ENCODE measurements at regions not wholly inside any gene's neighbourhood (a gene's known extent, or its start where the extent isn't known, plus 50 kb on each side); places are given as distances from the start of the nearest gene placed in this dataset.

GRCh38 chr5:68482199-68482598 lies 266.6 kb downstream of the PIK3R1 start:
- no peak overlapping the region for H3K4me2 ChIP-seq
- no peaks in the 10 kb centered on the region for H4K20me1 ChIP-seq
- H3K27ac ChIP-seq, result no peak overlapping the region
- H3K9me3 ChIP-seq (replicated peaks in 1 of 11), result peaks cover under 1 to 8% (median 4%) of the 10 kb centered on the region in 11 experiments; a peak in 19 of 22 replicates
- no peaks in the 10 kb centered on the region for H3K36me3 ChIP-seq
- no peak overlapping the region for H3K4me3 ChIP-seq
- no peak overlapping the region for H3K9ac ChIP-seq
- peaks cover 0 to 13% (median 9%) of the 10 kb centered on the region in 10 experiments; a peak in 7 of 20 replicates for H3K4me1 ChIP-seq
- no peak for TF ChIP-seq Cebpa-rat (IDR thresholded peaks at IDR 0.05)
- H3K27me3 ChIP-seq, result no peaks in the 10 kb centered on the region

DNA sequence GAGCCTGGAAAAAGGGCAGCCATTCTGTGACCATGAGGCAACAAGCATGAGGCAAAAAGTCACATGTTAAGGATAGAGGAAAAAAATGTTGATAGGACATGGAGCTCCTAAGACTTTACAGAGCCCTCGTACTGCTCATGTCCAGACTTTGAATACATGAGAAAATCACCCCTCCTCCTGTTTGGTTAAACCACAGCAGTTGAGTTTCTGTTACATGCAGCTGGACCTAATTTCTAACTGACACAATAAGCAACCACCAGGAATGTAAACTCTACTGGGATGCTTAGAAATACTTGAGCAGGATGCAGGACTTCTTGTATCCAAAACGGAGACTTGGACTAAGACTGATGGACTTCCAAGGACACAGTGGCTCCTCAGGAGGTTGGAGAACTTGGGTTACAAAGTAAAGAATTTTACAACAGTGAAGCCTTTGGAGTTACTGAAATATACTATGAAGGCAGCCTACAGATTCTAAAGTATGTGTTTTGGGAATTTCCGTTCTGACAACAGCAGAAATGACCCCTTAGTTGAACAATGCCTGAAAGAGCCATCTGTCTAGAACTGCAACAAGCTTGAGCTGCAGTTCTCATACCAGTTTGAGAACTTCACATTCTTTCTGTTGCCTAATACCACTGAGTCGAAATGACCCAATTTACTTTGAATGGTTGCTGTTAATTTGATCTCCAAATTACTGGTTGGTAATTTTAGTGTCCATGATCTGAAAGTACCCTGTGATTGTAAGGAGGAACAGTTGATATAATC lies 268.9 kb downstream of the PIK3R1 start:
- no peak overlapping the region for H3K27ac ChIP-seq
- peaks cover 0 to 13% (median 9%) of the 10 kb centered on the region in 10 experiments; a peak in 7 of 20 replicates for H3K4me1 ChIP-seq

GRCh38 chr5:68489556-68489955 lies 274.0 kb downstream of the PIK3R1 start:
- H3K9me3 ChIP-seq (replicated peaks in 1 of 11), result peaks cover 14 to 29% (median 21%) of the 10 kb centered on the region in 11 experiments; a peak in 21 of 22 replicates
- no peaks in the 10 kb centered on the region for H4K20me1 ChIP-seq
- H3K4me1 ChIP-seq, result peaks cover 0 to 11% (median 6%) of the 10 kb centered on the region in 10 experiments; a peak in 10 of 20 replicates
- no peak overlapping the region for H3K4me3 ChIP-seq
- no peaks in the 10 kb centered on the region for H3K27me3 ChIP-seq
- no peak overlapping the region for H3K4me2 ChIP-seq
- no peak overlapping the region for H3K27ac ChIP-seq
- TF ChIP-seq Cebpa-rat (IDR thresholded peaks at IDR 0.05), result no peak
- no peaks in the 10 kb centered on the region for H3K36me3 ChIP-seq
- no peak overlapping the region for H3K9ac ChIP-seq

More for the DNA sequence above, 268.9 kb downstream of the PIK3R1 start:
- Histone ChIP-seq H3K36me3 (no peaks in the 10 kb centered on the region), H3K4me2 (peak overlapping the region in 1 of 11 experiments; percentile 46; a peak in 1 of 22 replicates), H3K4me3 (no peak overlapping the region), H3K9me3 (replicated peaks in 1 of 11) (peaks cover 14 to 29% (median 21%) of the 10 kb centered on the region in 11 experiments; a peak in 21 of 22 replicates), H3K9ac (no peak overlapping the region), H4K20me1 (no peaks in the 10 kb centered on the region), H3K27me3 (no peaks in the 10 kb centered on the region)
- no peak for TF ChIP-seq Cebpa-rat (IDR thresholded peaks at IDR 0.05)

DNA sequence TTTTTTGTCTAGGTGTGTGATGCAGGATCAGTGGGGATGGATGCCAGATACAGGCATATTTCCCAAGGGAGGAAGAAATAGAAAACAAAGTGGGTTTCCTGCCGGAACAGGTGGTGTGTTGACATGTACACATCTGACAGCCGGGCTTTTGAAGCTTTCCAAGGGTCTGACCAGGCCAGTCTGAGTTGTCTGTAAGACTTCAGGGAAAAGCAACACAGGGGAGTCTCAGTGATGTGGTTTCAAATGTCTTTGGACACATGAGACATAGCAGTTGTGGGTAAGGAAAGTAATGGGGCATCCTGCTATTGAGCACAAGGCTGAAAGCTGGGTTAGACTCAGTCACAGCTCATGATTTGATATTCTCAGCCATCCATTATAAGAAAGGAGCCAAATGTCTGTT lies 274.9 kb downstream of the PIK3R1 start:
- H3K27ac ChIP-seq, result no peak overlapping the region
- TF ChIP-seq Cebpa-rat (IDR thresholded peaks at IDR 0.05), result no peak
- H3K4me2 ChIP-seq, result peak overlapping the region in 8 of 11 experiments; percentile 4 to 47 (median 27); a peak in 11 of 22 replicates
- peaks cover 0 to 11% (median 6%) of the 10 kb centered on the region in 10 experiments; a peak in 10 of 20 replicates for H3K4me1 ChIP-seq
- H3K9ac ChIP-seq, result no peak overlapping the region
- H3K9me3 ChIP-seq (replicated peaks in 1 of 11), result peaks cover 15 to 33% (median 21%) of the 10 kb centered on the region in 11 experiments; a peak in 21 of 22 replicates
- H3K4me3 ChIP-seq, result no peak overlapping the region
- H3K36me3 ChIP-seq, result no peaks in the 10 kb centered on the region
- H4K20me1 ChIP-seq, result no peaks in the 10 kb centered on the region
- no peaks in the 10 kb centered on the region for H3K27me3 ChIP-seq

DNA sequence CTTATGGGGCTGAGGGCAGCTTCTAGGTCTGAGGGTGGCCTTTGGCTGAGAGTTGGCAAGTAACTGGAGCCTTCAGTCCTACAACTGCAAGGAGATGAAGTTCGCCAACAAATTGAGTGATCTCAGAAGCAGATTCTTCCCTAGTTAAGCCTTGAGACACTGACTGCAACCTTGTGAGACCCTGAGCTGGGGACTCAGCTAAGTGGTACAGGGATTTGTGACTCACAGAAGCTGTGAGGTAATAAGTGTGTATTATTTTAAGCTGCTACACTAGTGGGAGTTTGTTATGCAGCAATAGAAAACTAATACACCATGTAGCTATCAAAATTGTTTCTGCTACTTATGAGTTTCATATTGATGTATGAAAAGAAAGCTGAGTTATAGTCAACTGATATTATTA lies 279.2 kb downstream of the PIK3R1 start:
- H3K4me3 ChIP-seq, result no peak overlapping the region
- H3K27me3 ChIP-seq, result no peaks in the 10 kb centered on the region
- H3K9ac ChIP-seq, result no peak overlapping the region
- H3K27ac ChIP-seq, result no peak overlapping the region
- H3K36me3 ChIP-seq, result peaks cover 0 to 6% (median 0%) of the 10 kb centered on the region in 11 experiments; a peak in 2 of 22 replicates
- no peaks in the 10 kb centered on the region for H4K20me1 ChIP-seq
- peaks cover 36 to 47% (median 44%) of the 10 kb centered on the region in 11 experiments for H3K9me3 ChIP-seq (replicated peaks in 1 of 11)
- no peak overlapping the region for H3K4me2 ChIP-seq
- peaks cover 0 to 11% (median 6%) of the 10 kb centered on the region in 10 experiments; a peak in 10 of 20 replicates for H3K4me1 ChIP-seq
- no peak for TF ChIP-seq Cebpa-rat (IDR thresholded peaks at IDR 0.05)

- Histone ChIP-seq H3K36me3 (peaks cover 0 to 6% (median 0%) of the 10 kb centered on the region in 11 experiments; a peak in 2 of 22 replicates), H3K27ac (no peak overlapping the region), H3K4me1 (no peaks in the 10 kb centered on the region), H3K9ac (no peak overlapping the region), H3K27me3 (no peaks in the 10 kb centered on the region), H4K20me1 (no peaks in the 10 kb centered on the region), H3K4me3 (no peak overlapping the region), H3K4me2 (no peak overlapping the region), H3K9me3 (replicated peaks in 1 of 11) (peaks cover 45 to 57% (median 50%) of the 10 kb centered on the region in 11 experiments)
- no peak for TF ChIP-seq Cebpa-rat (IDR thresholded peaks at IDR 0.05)
These were observed 284.4 kb downstream of the PIK3R1 start for GRCh38 chr5:68499987-68500386.

DNA sequence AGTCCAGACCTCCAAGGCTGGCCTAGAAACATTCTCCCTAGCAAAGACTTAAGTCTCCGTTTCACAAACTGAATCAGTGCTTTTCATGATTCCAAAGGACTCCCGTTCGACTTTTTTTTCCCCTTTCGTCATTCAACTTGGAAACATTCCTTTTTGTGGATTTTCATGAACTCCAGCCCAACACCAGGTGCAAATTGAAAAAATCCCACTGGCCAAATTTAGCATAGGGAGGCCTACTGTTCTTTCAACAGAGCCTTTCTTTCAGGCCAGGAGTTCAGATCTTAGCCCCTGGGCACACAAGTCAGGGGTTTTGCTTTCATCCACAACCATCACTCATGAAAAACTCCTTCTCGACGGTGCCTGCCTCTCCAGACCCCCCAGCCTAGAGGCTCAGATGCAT lies 285.3 kb downstream of the PIK3R1 start:
- peaks cover 43 to 54% (median 45%) of the 10 kb centered on the region in 11 experiments for H3K9me3 ChIP-seq (replicated peaks in 1 of 11)
- H3K27ac ChIP-seq, result no peak overlapping the region
- no peak overlapping the region for H3K4me3 ChIP-seq
- H3K4me2 ChIP-seq, result no peak overlapping the region
- no peak overlapping the region for H3K9ac ChIP-seq
- no peaks in the 10 kb centered on the region for H4K20me1 ChIP-seq
- peaks cover 0 to 6% (median 0%) of the 10 kb centered on the region in 11 experiments; a peak in 2 of 22 replicates for H3K36me3 ChIP-seq
- no peaks in the 10 kb centered on the region for H3K4me1 ChIP-seq
- no peaks in the 10 kb centered on the region for H3K27me3 ChIP-seq
- no peak for TF ChIP-seq Cebpa-rat (IDR thresholded peaks at IDR 0.05)

DNA sequence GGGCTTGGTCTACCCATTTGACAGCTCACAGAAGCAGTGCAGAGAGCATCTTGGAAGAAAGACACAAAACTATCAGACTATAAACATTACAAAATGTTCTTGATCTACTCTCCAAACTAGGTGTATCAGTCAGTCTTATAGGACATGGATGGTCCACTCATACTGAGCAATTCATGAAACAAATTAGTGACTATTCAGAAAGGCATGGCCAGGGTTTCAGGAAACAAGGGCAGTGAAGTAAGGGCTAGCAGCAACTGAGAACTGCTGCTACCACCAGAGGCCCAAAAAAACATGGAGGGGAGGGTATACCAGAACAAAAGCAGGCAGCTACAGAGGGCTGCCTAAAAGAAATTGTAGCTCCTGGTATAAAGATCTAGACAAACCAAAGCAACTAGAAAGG lies 287.0 kb downstream of the PIK3R1 start:
- Histone ChIP-seq H3K27me3 (no peaks in the 10 kb centered on the region), H3K9me3 (replicated peaks in 1 of 11) (peaks cover 26 to 37% (median 31%) of the 10 kb centered on the region in 11 experiments), H3K27ac (no peak overlapping the region), H3K4me1 (no peaks in the 10 kb centered on the region), H3K9ac (no peak overlapping the region), H3K36me3 (peaks cover 0 to 5% (median 0%) of the 10 kb centered on the region in 11 experiments; a peak in 2 of 22 replicates), H4K20me1 (no peaks in the 10 kb centered on the region), H3K4me2 (no peak overlapping the region), H3K4me3 (no peak overlapping the region)
- no peak for TF ChIP-seq Cebpa-rat (IDR thresholded peaks at IDR 0.05)

- no peaks in the 10 kb centered on the region for H3K4me1 ChIP-seq
- no peaks in the 10 kb centered on the region for H3K36me3 ChIP-seq
- H3K9ac ChIP-seq, result no peak overlapping the region
- no peak overlapping the region for H3K27ac ChIP-seq
- no peak overlapping the region for H3K4me3 ChIP-seq
- H3K27me3 ChIP-seq, result no peaks in the 10 kb centered on the region
- H4K20me1 ChIP-seq, result no peaks in the 10 kb centered on the region
- H3K4me2 ChIP-seq, result no peak overlapping the region
- H3K9me3 ChIP-seq (replicated peaks in 1 of 11), result peaks cover 8 to 19% (median 13%) of the 10 kb centered on the region in 11 experiments
- no peak for TF ChIP-seq Cebpa-rat (IDR thresholded peaks at IDR 0.05)
These were observed 288.8 kb downstream of the PIK3R1 start for GRCh38 chr5:68504306-68504705.

Data from BLaER1 treated with 17β-estradiol and CSF1 and Interleukin-3, amounts not matched to agents 10 nM and 100 nM (cell line).